H9 (cell line): ENCODE measurements at regions not wholly inside any gene's neighbourhood (a gene's known extent, or its start where the extent isn't known, plus 50 kb on each side); places are given as distances from the start of the nearest gene placed in this dataset.

Experiments
- DNase-seq: peaks from one replicate; pipeline ENCODE4 v3.0.0-alpha.2; 2017
- H2AFZ ChIP-seq: one replicate; pipeline ENCODE4 v1.6.1; 2013; ENCODE audit warnings: mild to moderate bottlenecking, low read length, control low read depth, moderate library complexity
- H2AK5ac ChIP-seq: 2 replicates; pipeline ENCODE4 v1.6.1; 2013; ENCODE audit warnings: low read length, control low read depth, mixed read lengths; ENCODE audit not compliant: insufficient read length
- H2BK120ac ChIP-seq: one replicate; pipeline ENCODE4 v1.6.1; 2013; ENCODE audit warnings: low read depth, mild to moderate bottlenecking, low read length, control low read depth, inconsistent platforms; ENCODE audit not compliant: poor library complexity, severe bottlenecking
- H2BK12ac ChIP-seq: 2 replicates; pipeline ENCODE4 v1.6.1; 2013; ENCODE audit warnings: low read length, control low read depth, mixed read lengths, low read depth; ENCODE audit not compliant: insufficient read length
- H2BK15ac ChIP-seq: 2 replicates; pipeline ENCODE4 v1.6.1; 2013; ENCODE audit warnings: low read depth, low read length, control low read depth
- H2BK20ac ChIP-seq: one replicate; pipeline ENCODE4 v1.6.1; 2013; ENCODE audit warnings: low read depth, mild to moderate bottlenecking, low read length, control low read depth, inconsistent platforms; ENCODE audit not compliant: poor library complexity, severe bottlenecking
- H2BK5ac ChIP-seq: 2 replicates; pipeline ENCODE4 v1.6.1; 2013; ENCODE audit warnings: low read length, control low read depth, mixed read lengths; ENCODE audit not compliant: insufficient read length
- H3K14ac ChIP-seq: 2 replicates; pipeline ENCODE4 v1.6.1; 2013; ENCODE audit warnings: low read length, control low read depth; ENCODE audit not compliant: insufficient read depth
- H3K18ac ChIP-seq: 2 replicates; pipeline ENCODE4 v1.6.1; 2013; ENCODE audit warnings: low read depth, mild to moderate bottlenecking, mixed read lengths, low read length, control low read depth; ENCODE audit not compliant: insufficient read length
- H3K23ac ChIP-seq: 2 replicates; pipeline ENCODE4 v1.6.1; 2013; ENCODE audit warnings: low read length, control low read depth, mixed read lengths, low read depth; ENCODE audit not compliant: insufficient read length
- H3K23me2 ChIP-seq: 2 replicates; pipeline ENCODE4 v1.6.1; 2013; ENCODE audit warnings: low read depth, mild to moderate bottlenecking, mixed read lengths, low read length, control low read depth; ENCODE audit not compliant: insufficient read length, poor library complexity, severe bottlenecking
- H3K27ac ChIP-seq: 2 replicates; pipeline ENCODE4 v1.5.1; 2013; ENCODE audit warnings: low read length, control low read depth, mixed read lengths, low read depth; ENCODE audit not compliant: insufficient read length
- H3K27me3 ChIP-seq: 2 replicates; pipeline ENCODE4 v1.6.1; 2013; ENCODE audit warnings: low read length, control low read depth, inconsistent platforms; ENCODE audit not compliant: insufficient read depth
- H3K4ac ChIP-seq: 2 replicates; pipeline ENCODE4 v1.6.1; 2013; ENCODE audit warnings: low read depth, mild to moderate bottlenecking, control low read depth, inconsistent platforms, low read length, moderate library complexity
- H3K4me1 ChIP-seq: 2 replicates; pipeline ENCODE4 v1.6.1; 2013; ENCODE audit warnings: low read length, control low read depth, inconsistent platforms; ENCODE audit not compliant: insufficient read depth
- H3K4me2 ChIP-seq: 2 replicates; pipeline ENCODE4 v1.6.1; 2013; ENCODE audit warnings: low read length, control low read depth, mixed read lengths; ENCODE audit not compliant: insufficient read length, insufficient read depth
- H3K56ac ChIP-seq: 2 replicates; pipeline ENCODE4 v1.6.1; 2013; ENCODE audit warnings: low read depth, mild to moderate bottlenecking, mixed read lengths, low read length, control low read depth; ENCODE audit not compliant: insufficient read length
- H3K79me1 ChIP-seq: 2 replicates; pipeline ENCODE4 v1.6.1; 2013; ENCODE audit warnings: low read depth, mild to moderate bottlenecking, moderate library complexity, low read length, control low read depth, inconsistent platforms; ENCODE audit not compliant: insufficient read depth, poor library complexity, severe bottlenecking
- H3K79me2 ChIP-seq: 2 replicates; pipeline ENCODE4 v1.6.1; 2013; ENCODE audit warnings: low read length, control low read depth, inconsistent platforms; ENCODE audit not compliant: insufficient read depth
- H3K9ac ChIP-seq: 2 replicates; pipeline ENCODE4 v1.6.1; 2013; ENCODE audit warnings: low read length, control low read depth, mixed read lengths; ENCODE audit not compliant: insufficient read length; ENCODE audit errors: extremely low read depth
- H3K9me3 ChIP-seq: one replicate; pipeline ENCODE4 v1.6.1; 2013; ENCODE audit warnings: low read depth, low read length, inconsistent platforms; ENCODE audit not compliant: control insufficient read depth
- H3T11ph ChIP-seq: one replicate; pipeline ENCODE4 v1.6.1; 2013; ENCODE audit warnings: mild to moderate bottlenecking, low read length, control low read depth, inconsistent platforms
- H4K20me1 ChIP-seq: one replicate; pipeline ENCODE4 v1.6.1; 2013; ENCODE audit not compliant: control insufficient read depth, insufficient read length, insufficient read depth
- H4K5ac ChIP-seq: 2 replicates; pipeline ENCODE4 v1.6.1; 2013; ENCODE audit warnings: low read depth, mild to moderate bottlenecking, mixed read lengths, low read length, control low read depth; ENCODE audit not compliant: insufficient read length
- H4K8ac ChIP-seq: replicated peaks from 2 replicates; pipeline ENCODE4 v1.6.1; 2013; ENCODE audit warnings: low read length, control low read depth, mixed read lengths, low read depth; ENCODE audit not compliant: insufficient read length
- H4K91ac ChIP-seq: 2 replicates; pipeline ENCODE4 v1.6.1; 2013; ENCODE audit warnings: low read depth, mild to moderate bottlenecking, moderate library complexity, mixed read lengths, low read length, control low read depth; ENCODE audit not compliant: insufficient read length
- H3K27ac Mint-ChIP-seq, 3 experiments: 2 replicates in 2 of 3; 3 replicates in 1 of 3; pipeline ENCODE4 v1.8.0; 2020 to 2021; ENCODE audit warnings: mixed read lengths in 3 of 3, mild to moderate bottlenecking in 1 of 3, moderate library complexity in 1 of 3
- H3K27me3 Mint-ChIP-seq: 2 replicates; pipeline ENCODE4 v1.8.0; 2021; ENCODE audit warnings: low read depth, mild to moderate bottlenecking, moderate library complexity, mixed read lengths
- H3K36me3 Mint-ChIP-seq, 3 experiments: 2 replicates in 2 of 3; 3 replicates in 1 of 3; pipeline ENCODE4 v1.8.0; 2020 to 2021; ENCODE audit warnings: low read depth in 3 of 3, mixed read lengths in 3 of 3; ENCODE audit not compliant: insufficient read depth in 1 of 3
- H3K4me1 Mint-ChIP-seq, 2 experiments: 2 replicates each; pipeline ENCODE4 v1.8.0; 2020; ENCODE audit warnings: mixed read lengths in 2 of 2
- H3K4me3 Mint-ChIP-seq, 2 experiments: 2 replicates in 1 of 2; 3 replicates in 1 of 2; pipeline ENCODE4 v1.8.0; 2020 to 2021; ENCODE audit warnings: mild to moderate bottlenecking in 2 of 2, mixed read lengths in 2 of 2, moderate library complexity in 1 of 2
- H3K9me3 Mint-ChIP-seq, 2 experiments: 2 replicates in 1 of 2; 3 replicates in 1 of 2; pipeline ENCODE4 v1.8.0; 2020; ENCODE audit warnings: mild to moderate bottlenecking in 2 of 2, mixed read lengths in 2 of 2, moderate library complexity in 1 of 2
- WGBS: extraction: QIAGEN DNeasy Blood & Tissue Kit; methylation state at CpG from one replicate; pipeline ENCODE4 v1.1.7; 2013; ENCODE audit warnings: missing lambda C conversion rate, low lambda C conversion rate, mixed read lengths; ENCODE audit not compliant: insufficient read length; ENCODE audit errors: extremely low coverage; 5-methylcytosine and 5-hydroxymethylcytosine counted together
- TF ChIP-seq, protein P1 (sequence below): fragments of 200-600 bp; sonication (generic); conservative IDR thresholded peaks from 3 replicates; pipeline ENCODE4 v1.8.0; 2021; ENCODE audit warnings: antibody characterized with exemption, mild to moderate bottlenecking

DNA sequence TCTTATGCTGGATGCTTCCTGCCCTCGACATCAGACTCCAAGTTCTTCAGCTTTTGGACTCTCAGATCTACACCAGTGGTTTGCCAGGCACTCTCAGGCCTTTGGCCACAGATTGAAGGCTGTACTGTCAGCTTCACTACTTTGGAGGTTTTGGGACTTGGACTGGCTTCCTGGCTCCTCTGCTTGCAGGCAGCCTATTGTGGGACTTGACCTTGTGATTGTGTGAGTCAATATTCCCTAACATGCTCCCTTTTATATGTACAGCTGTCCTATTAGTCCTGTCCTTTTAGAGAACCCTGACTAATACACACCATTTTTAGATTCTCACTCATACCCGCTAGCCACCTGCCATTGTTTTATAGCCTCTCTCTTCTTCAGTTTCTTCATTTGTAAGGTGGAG, 382.1 kb upstream of the TSHZ2 start:
- TF ChIP-seq, protein P1, sequence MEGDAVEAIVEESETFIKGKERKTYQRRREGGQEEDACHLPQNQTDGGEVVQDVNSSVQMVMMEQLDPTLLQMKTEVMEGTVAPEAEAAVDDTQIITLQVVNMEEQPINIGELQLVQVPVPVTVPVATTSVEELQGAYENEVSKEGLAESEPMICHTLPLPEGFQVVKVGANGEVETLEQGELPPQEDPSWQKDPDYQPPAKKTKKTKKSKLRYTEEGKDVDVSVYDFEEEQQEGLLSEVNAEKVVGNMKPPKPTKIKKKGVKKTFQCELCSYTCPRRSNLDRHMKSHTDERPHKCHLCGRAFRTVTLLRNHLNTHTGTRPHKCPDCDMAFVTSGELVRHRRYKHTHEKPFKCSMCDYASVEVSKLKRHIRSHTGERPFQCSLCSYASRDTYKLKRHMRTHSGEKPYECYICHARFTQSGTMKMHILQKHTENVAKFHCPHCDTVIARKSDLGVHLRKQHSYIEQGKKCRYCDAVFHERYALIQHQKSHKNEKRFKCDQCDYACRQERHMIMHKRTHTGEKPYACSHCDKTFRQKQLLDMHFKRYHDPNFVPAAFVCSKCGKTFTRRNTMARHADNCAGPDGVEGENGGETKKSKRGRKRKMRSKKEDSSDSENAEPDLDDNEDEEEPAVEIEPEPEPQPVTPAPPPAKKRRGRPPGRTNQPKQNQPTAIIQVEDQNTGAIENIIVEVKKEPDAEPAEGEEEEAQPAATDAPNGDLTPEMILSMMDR = no peak
- Histone ChIP-seq H3K4me2 (no peak overlapping the region), H4K20me1 (no peaks in the 10 kb centered on the region), H3K9me3 (no peaks in the 10 kb centered on the region), H4K5ac (no peak overlapping the region), H3K23me2 (no peaks in the 10 kb centered on the region), H2AK5ac (no peak overlapping the region), H3K9ac (no peak overlapping the region), H3K23ac (no peak overlapping the region), H2AFZ (no peak overlapping the region), H2BK120ac (no peak overlapping the region), H3K79me1 (no peaks in the 10 kb centered on the region), H3K56ac (no peak overlapping the region), H4K91ac (no peak overlapping the region), H3K79me2 (no peaks in the 10 kb centered on the region), H2BK15ac (no peak overlapping the region), H3T11ph (no peak overlapping the region), H3K14ac (no peak overlapping the region), H2BK5ac (no peak overlapping the region), H3K4ac (no peak overlapping the region), H2BK20ac (no peak overlapping the region), H2BK12ac (no peak overlapping the region), H3K4me1 (no peaks in the 10 kb centered on the region), H3K18ac (no peak overlapping the region), H3K27ac (no peak overlapping the region), H4K8ac (no peak overlapping the region), H3K27me3 (no peaks in the 10 kb centered on the region)
- DNase-seq = no peak
- no peaks in the 10 kb centered on the region for H3K36me3 Mint-ChIP-seq
- no peak overlapping the region for H3K4me3 Mint-ChIP-seq
- H3K9me3 Mint-ChIP-seq = no peaks in the 10 kb centered on the region
- H3K27me3 Mint-ChIP-seq = no peaks in the 10 kb centered on the region; the same call in 1 of the 2 replicates
- no CpG with 5 or more reads among the region's 2 CpGs for WGBS
- no peaks in the 10 kb centered on the region for H3K4me1 Mint-ChIP-seq
- peak overlapping the region in 1 of 3 experiments; percentile 68; a peak in 1 of 7 replicates for H3K27ac Mint-ChIP-seq
